CD14-positive monocyte (primary cell): ENCODE measurements at regions not wholly inside any gene's neighbourhood (a gene's known extent, or its start where the extent isn't known, plus 50 kb on each side); places are given as distances from the start of the nearest gene placed in this dataset.

ENCODE experiments used
- DNase-seq, 3 donors: peaks; one replicate each; pipeline ENCODE4 v3.0.0-alpha.2; 2011 to 2022
- H2AFZ ChIP-seq: 2 replicates; pipeline ENCODE4 v1.6.0; 2012; ENCODE audit warnings: mild to moderate bottlenecking, low read depth, low read length, inconsistent platforms; ENCODE audit not compliant: insufficient read depth, poor library complexity, severe bottlenecking
- H3K27ac ChIP-seq, 2 donors: 1 replicate in 1 of 2; 2 replicates in 1 of 2; pipeline ENCODE4 v1.5.1; 2012 to 2013; ENCODE audit warnings: low read length in 2 of 2, control low read depth in 1 of 2, inconsistent platforms in 1 of 2, low read depth in 1 of 2, mild to moderate bottlenecking in 1 of 2
- H3K27me3 ChIP-seq, 2 donors: one replicate each; pipeline versions ENCODE4 v1.6.0 to v1.6.1; 2011 to 2013; ENCODE audit warnings: low read length in 2 of 2; ENCODE audit not compliant: control insufficient read depth in 2 of 2, insufficient read depth in 2 of 2
- H3K36me3 ChIP-seq, 2 donors: replicated peaks in 1 of 2; 1 replicate in 1 of 2; 2 replicates in 1 of 2; pipeline versions ENCODE4 v1.5.1 to v1.6.1; 2012 to 2013; ENCODE audit warnings: low read length in 2 of 2, control low read depth in 1 of 2, inconsistent platforms in 1 of 2, mild to moderate bottlenecking in 1 of 2; ENCODE audit not compliant: insufficient read depth in 2 of 2, control insufficient read depth in 1 of 2
- H3K4me1 ChIP-seq, 2 donors: 1 replicate in 1 of 2; 2 replicates in 1 of 2; pipeline versions ENCODE4 v1.5.1 to v1.6.1; 2012 to 2013; ENCODE audit warnings: low read length in 2 of 2, control low read depth in 1 of 2, inconsistent platforms in 1 of 2, mild to moderate bottlenecking in 1 of 2, moderate library complexity in 1 of 2; ENCODE audit not compliant: insufficient read depth in 2 of 2, control insufficient read depth in 1 of 2
- H3K4me2 ChIP-seq: replicated peaks from 2 replicates; pipeline ENCODE3; 2012; ENCODE audit warnings: low read length, moderate library complexity, mild to moderate bottlenecking; ENCODE audit not compliant: poor library complexity, severe bottlenecking; ENCODE audit errors: extremely low read depth
- H3K4me3 ChIP-seq, 3 experiments: fragments of 200-600 bp in 1 of 3; sonication (generic) in 1 of 3; replicated peaks in 1 of 3; 1 replicate in 2 of 3; 2 replicates in 1 of 3; pipeline ENCODE4 v1.5.1; 2011 to 2013; ENCODE audit warnings: low read length in 3 of 3, mild to moderate bottlenecking in 3 of 3, control low read depth in 2 of 3, low read depth in 2 of 3, inconsistent platforms in 1 of 3, moderate library complexity in 1 of 3
- H3K79me2 ChIP-seq: 2 replicates; pipeline ENCODE4 v1.6.0; 2012; ENCODE audit warnings: mild to moderate bottlenecking, control low read depth, inconsistent platforms, low read length, moderate library complexity; ENCODE audit not compliant: insufficient read depth
- H3K9ac ChIP-seq: 2 replicates; pipeline ENCODE4 v1.6.0; 2017; ENCODE audit warnings: low read length, mild to moderate bottlenecking; ENCODE audit not compliant: insufficient read depth, poor library complexity, severe bottlenecking
- H3K9me3 ChIP-seq, 2 donors: replicated peaks in 1 of 2; 1 replicate in 1 of 2; 2 replicates in 1 of 2; pipeline versions ENCODE4 v1.5.1 to v1.6.1; 2012 to 2013; ENCODE audit warnings: low read length in 2 of 2, control low read depth in 1 of 2; ENCODE audit not compliant: control insufficient read depth in 1 of 2, insufficient read depth in 1 of 2
- H4K20me1 ChIP-seq: 2 replicates; pipeline ENCODE4 v1.6.0; 2012; ENCODE audit warnings: mild to moderate bottlenecking, low read length, control low read depth, moderate library complexity; ENCODE audit not compliant: insufficient read depth
- H3K27ac Mint-ChIP-seq, 7 donors: one replicate each; pipeline ENCODE4 v1.8.0; 2020; ENCODE audit warnings: mild to moderate bottlenecking in 7 of 7, mixed read lengths in 7 of 7, moderate library complexity in 6 of 7, inconsistent platforms in 2 of 7
- H3K27me3 Mint-ChIP-seq, 3 donors: one replicate each; pipeline ENCODE4 v1.8.0; 2021 to 2022; ENCODE audit warnings: low read depth in 3 of 3, mild to moderate bottlenecking in 3 of 3, mixed read lengths in 3 of 3, moderate library complexity in 3 of 3, inconsistent platforms in 1 of 3
- H3K36me3 Mint-ChIP-seq, 2 donors: one replicate each; pipeline ENCODE4 v1.8.0; 2020; ENCODE audit warnings: mixed read lengths in 2 of 2, inconsistent platforms in 1 of 2, mild to moderate bottlenecking in 1 of 2
- H3K4me1 Mint-ChIP-seq: one replicate; pipeline ENCODE4 v1.8.0; 2020; ENCODE audit warnings: mild to moderate bottlenecking, mixed read lengths
- H3K4me3 Mint-ChIP-seq, 2 donors: one replicate each; pipeline ENCODE4 v1.8.0; 2020; ENCODE audit warnings: mild to moderate bottlenecking in 2 of 2, mixed read lengths in 2 of 2, moderate library complexity in 1 of 2
- H3K9me3 Mint-ChIP-seq, 7 donors: one replicate each; pipeline ENCODE4 v1.8.0; 2020 to 2022; ENCODE audit warnings: mixed read lengths in 7 of 7, mild to moderate bottlenecking in 6 of 7, moderate library complexity in 6 of 7, inconsistent platforms in 2 of 7
- CTCF ChIP-seq: fragments of 200-600 bp; IDR thresholded peaks from one replicate; pipeline ENCODE4 v1.8.0; 2022; ENCODE audit warnings: antibody characterized with exemption, mild to moderate bottlenecking
- WGBS: methylation state at CpG from one replicate; pipeline ENCODE4 v1.1.5; 2013; ENCODE audit warnings: missing lambda C conversion rate; ENCODE audit not compliant: insufficient coverage; 5-methylcytosine and 5-hydroxymethylcytosine counted together
- intact Hi-C, 2 donors: fragments of 100-400 bp; cut with micrococcal nuclease; formaldehyde crosslinking; loops; one replicate each; pipeline versions ENCODE4 v1.15.0 to v1.15.1; 2023

GRCh38 chrX:28491322-28491721 is 95.9 kb upstream of the IL1RAPL1 start:
- intact Hi-C loops: no loop called here
- H2AFZ ChIP-seq: no peak overlapping the region
- no peak for DNase-seq
- no peak overlapping the region for H3K27ac ChIP-seq
- H3K36me3 ChIP-seq: no peaks in the 10 kb centered on the region
- no peaks in the 10 kb centered on the region for H3K36me3 Mint-ChIP-seq
- no peaks in the 10 kb centered on the region for H3K27me3 ChIP-seq
- H3K9me3 Mint-ChIP-seq: peaks cover 0 to 7% (median 0%) of the 10 kb centered on the region in 7 donors
- no peaks in the 10 kb centered on the region for H3K79me2 ChIP-seq
- H3K9ac ChIP-seq: no peak overlapping the region
- no peak overlapping the region for H3K4me3 ChIP-seq
- H4K20me1 ChIP-seq: no peaks in the 10 kb centered on the region
- no peaks in the 10 kb centered on the region for H3K4me1 Mint-ChIP-seq
- TF ChIP-seq CTCF: no peak
- peaks cover 0 to 4% of the 10 kb centered on the region in 2 donors for H3K9me3 ChIP-seq
- no peak overlapping the region for H3K4me2 ChIP-seq
- no peak overlapping the region for H3K4me3 Mint-ChIP-seq
- H3K4me1 ChIP-seq: no peaks in the 10 kb centered on the region
- H3K27ac Mint-ChIP-seq: no peak overlapping the region
- H3K27me3 Mint-ChIP-seq: no peaks in the 10 kb centered on the region

DNA sequence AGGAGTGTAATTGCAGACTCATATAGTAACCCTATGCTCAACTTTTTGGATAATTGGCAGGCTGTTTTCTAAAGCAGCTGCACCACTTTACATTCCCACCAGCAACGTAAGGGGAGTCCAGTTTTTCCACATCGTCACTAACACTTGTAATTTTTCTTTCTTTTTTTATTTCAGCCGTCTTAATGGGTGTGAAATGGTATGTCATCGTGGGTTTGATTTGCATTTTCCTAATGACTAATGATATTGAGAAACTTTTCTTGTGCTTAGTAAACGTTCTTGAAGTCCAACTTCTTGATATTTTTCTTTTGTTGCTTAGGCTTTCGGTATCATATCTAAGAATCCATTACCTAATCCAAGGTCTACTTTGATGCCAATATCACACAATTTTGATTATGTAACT is 95.3 kb upstream of the IL1RAPL1 start:
- no CpG with 5 or more reads among the region's 6 CpGs for WGBS
- no peaks in the 10 kb centered on the region for H3K27me3 Mint-ChIP-seq
- intact Hi-C loops: no loop called here

More for the DNA sequence above, 95.3 kb upstream of the IL1RAPL1 start:
- H3K9me3 Mint-ChIP-seq: peaks cover 0 to 7% (median 0%) of the 10 kb centered on the region in 7 donors
- H3K36me3 ChIP-seq: no peaks in the 10 kb centered on the region
- H3K9me3 ChIP-seq: peaks cover 0 to 4% of the 10 kb centered on the region in 2 donors
- H3K4me1 ChIP-seq: no peaks in the 10 kb centered on the region
- no peak overlapping the region for H3K27ac ChIP-seq
- no peaks in the 10 kb centered on the region for H3K4me1 Mint-ChIP-seq
- no peak for TF ChIP-seq CTCF
- peak in 1 of 3 donors; percentile 5 for DNase-seq
- H2AFZ ChIP-seq: no peak overlapping the region
- H3K79me2 ChIP-seq: no peaks in the 10 kb centered on the region
- no peaks in the 10 kb centered on the region for H3K36me3 Mint-ChIP-seq
- no peak overlapping the region for H3K4me3 ChIP-seq
- H3K4me2 ChIP-seq: no peak overlapping the region
- no peak overlapping the region for H3K27ac Mint-ChIP-seq
- H3K4me3 Mint-ChIP-seq: no peak overlapping the region
- no peaks in the 10 kb centered on the region for H3K27me3 ChIP-seq
- H4K20me1 ChIP-seq: no peaks in the 10 kb centered on the region
- no peak overlapping the region for H3K9ac ChIP-seq
